GM12878 (cell line): ENCODE measurements at regions not wholly inside any gene's neighbourhood (a gene's known extent, or its start where the extent isn't known, plus 50 kb on each side); places are given as distances from the start of the nearest gene placed in this dataset.

Experiments
- ATAC-seq: fragments of 200-7000 bp; cut with Tn5 transposase; 3 replicates; pipeline ENCODE4 v1.9.1; 2020; ENCODE audit warnings: mild to moderate bottlenecking, moderate library complexity
- BruUV-seq: library from RNA; stranded (reverse); fragments of 400-500 nt; replicated peaks from 2 replicates; lab custom pipeline; 2021; lab: Mats Ljungman, UMichigan
- CTCF ChIA-PET: fragments of 300-600 bp; sonication (Branson Sonifier 250); formaldehyde crosslinking; extraction: SDS; loops from one replicate; lab custom pipeline; 2021; ENCODE audit warnings: inconsistent platforms; lab: Yijun Ruan, JAX
- POLR2A ChIA-PET: fragments of 350-600 bp; formaldehyde crosslinking; extraction: SDS; loops from one replicate; lab custom pipeline; 2021; ENCODE audit warnings: inconsistent platforms; lab: Charles Lee
- RAD21 ChIA-PET: fragments of 300-600 bp; sonication (Branson Sonifier 250); formaldehyde crosslinking; loops from one replicate; lab custom pipeline; 2023; ENCODE audit warnings: antibody characterized with exemption; ENCODE audit not compliant: unreplicated experiment; lab: Charles Lee
- SMC1A ChIA-PET: fragments of 300-600 bp; sonication (Branson Sonifier 250); formaldehyde crosslinking; loops from one replicate; lab custom pipeline; 2023; ENCODE audit not compliant: unreplicated experiment, uncharacterized antibody; lab: Charles Lee
- DNase-seq: peaks from one replicate; pipeline ENCODE4 v3.0.0-alpha.2; 2011; ENCODE audit warnings: low read depth, low spot score
- FAIRE-seq: peaks from 3 replicates; lab custom pipeline; 2011; peaks lifted over from hg19 to GRCh38; lab: Jason Lieb, UNC
- H2AFZ ChIP-seq: 2 replicates; pipeline ENCODE4 v1.6.0; 2011; ENCODE audit warnings: low read depth, low read length, control low read depth; ENCODE audit not compliant: control insufficient read depth
- H3K27ac ChIP-seq: 2 replicates; pipeline ENCODE4 v1.5.1; 2011; ENCODE audit warnings: control low read depth; ENCODE audit not compliant: control insufficient read depth, insufficient read depth
- H3K27me3 ChIP-seq, 2 experiments: replicated peaks in 1 of 2; 2 replicates each; pipeline versions ENCODE4 v1.6.0 to v1.6.1; 2011; ENCODE audit warnings: low read length in 1 of 2; ENCODE audit not compliant: control insufficient read depth in 2 of 2, insufficient read depth in 2 of 2
- H3K36me3 ChIP-seq, 2 experiments: 2 replicates each; pipeline ENCODE4 v1.5.1; 2011; ENCODE audit warnings: low read length in 1 of 2; ENCODE audit not compliant: control insufficient read depth in 2 of 2, insufficient read depth in 2 of 2
- H3K4me1 ChIP-seq: 2 replicates; pipeline ENCODE4 v1.6.1; 2011; ENCODE audit warnings: mild to moderate bottlenecking, low read length, moderate library complexity, mixed read lengths; ENCODE audit not compliant: control insufficient read depth, insufficient read depth
- H3K4me2 ChIP-seq: 2 replicates; pipeline ENCODE4 v1.6.0; 2011; ENCODE audit warnings: control low read depth; ENCODE audit not compliant: control insufficient read depth, insufficient read depth
- H3K4me3 ChIP-seq: fragments of 200-600 bp; sonication (generic); 2 replicates; pipeline ENCODE4 v1.5.1; 2016
- H3K79me2 ChIP-seq: 2 replicates; pipeline ENCODE4 v1.6.0; 2011; ENCODE audit warnings: low read length; ENCODE audit not compliant: control insufficient read depth, insufficient read depth
- H3K9ac ChIP-seq: 2 replicates; pipeline ENCODE4 v1.8.0; 2011; ENCODE audit warnings: low read length, control low read depth, mixed read lengths; ENCODE audit not compliant: control insufficient read depth, insufficient read depth
- H3K9me3 ChIP-seq: replicated peaks from 3 replicates; pipeline ENCODE4 v1.5.1; 2011; ENCODE audit warnings: mild to moderate bottlenecking, low read length; ENCODE audit not compliant: control insufficient read depth, insufficient read depth
- H4K20me1 ChIP-seq: 2 replicates; pipeline ENCODE4 v1.6.0; 2011; ENCODE audit not compliant: control insufficient read depth, insufficient read depth
- EP300 ChIP-seq, 2 experiments: fragments of 150-350 bp in 1 of 2; IDR thresholded peaks; 2 replicates each; pipeline ENCODE4 v1.6.1; 2011 to 2012; ENCODE audit warnings: low read depth in 2 of 2, low read length in 2 of 2, borderline replicate concordance in 1 of 2, improper control_type of control experiment in 1 of 2, inconsistent platforms in 1 of 2; ENCODE audit not compliant: control insufficient read depth in 1 of 2
- IRF3 ChIP-seq: fragments of 450-650 bp; IDR thresholded peaks from 2 replicates; pipeline ENCODE4 v1.6.1; 2014; ENCODE audit warnings: mild to moderate bottlenecking
- NFYB ChIP-seq: IDR thresholded peaks from 2 replicates; pipeline ENCODE4 v1.6.1; 2011; ENCODE audit warnings: low read depth, mild to moderate bottlenecking, low read length, improper control_type of control experiment, moderate library complexity; ENCODE audit not compliant: insufficient read depth
- PAX8 ChIP-seq: fragments of 450-650 bp; IDR thresholded peaks from 2 replicates; pipeline ENCODE4 v1.6.1; 2017; ENCODE audit warnings: mild to moderate bottlenecking, moderate library complexity
- RBBP5 ChIP-seq: fragments of 200-600 bp; sonication (generic); conservative IDR thresholded peaks from 2 replicates; pipeline ENCODE4 v1.6.1; 2016
- SIN3A ChIP-seq: IDR thresholded peaks from 2 replicates; pipeline ENCODE4 v1.6.1; 2012; ENCODE audit warnings: low read depth, low read length, improper control_type of control experiment
- SMC3 ChIP-seq: IDR thresholded peaks from 2 replicates; pipeline ENCODE4 v1.6.1; 2011; ENCODE audit warnings: low read length, improper control_type of control experiment, borderline replicate concordance
- STAT1 ChIP-seq: fragments of 450-650 bp; conservative IDR thresholded peaks from 2 replicates; pipeline ENCODE4 v1.6.1; 2014; ENCODE audit warnings: antibody characterized with exemption, mild to moderate bottlenecking
- ZBTB40 ChIP-seq: fragments of 450-650 bp; IDR thresholded peaks from 2 replicates; pipeline ENCODE4 v1.6.1; 2016; ENCODE audit warnings: mild to moderate bottlenecking, moderate library complexity, borderline replicate concordance
- ZNF207 ChIP-seq: fragments of 450-650 bp; IDR thresholded peaks from 2 replicates; pipeline ENCODE4 v1.6.1; 2014; ENCODE audit warnings: antibody characterized with exemption, mild to moderate bottlenecking, borderline replicate concordance
- ZNF24 ChIP-seq: fragments of 450-650 bp; IDR thresholded peaks from 2 replicates; pipeline ENCODE4 v1.6.1; 2017; ENCODE audit warnings: antibody characterized with exemption, mild to moderate bottlenecking
- WGBS: methylation state at CpG from one replicate; pipeline ENCODE4 v1.1.6; 2016; ENCODE audit warnings: low lambda C conversion rate; ENCODE audit not compliant: insufficient replicate concordance, insufficient coverage; ENCODE audit errors: missing lambda C conversion rate; 5-methylcytosine and 5-hydroxymethylcytosine counted together
- in situ Hi-C: fragments of 300-500 bp; cut with MboI; formaldehyde crosslinking; loops from 9 replicates; pipeline ENCODE4 v1.14.3; 2018; ENCODE audit warnings: mixed read lengths
- intact Hi-C: fragments of 100-400 bp; cut with micrococcal nuclease; formaldehyde crosslinking; loops from one replicate; pipeline ENCODE4 v1.14.2; 2022; ENCODE audit not compliant: unreplicated experiment

- ATAC-seq = no peak
- POLR2A ChIA-PET = interaction anchor here (1.8 kb wide), 1 partner anchor 19 kb away, joined by 6 read pairs; no protein-coding TSS in a partner anchor
- RAD21 ChIA-PET = no interaction called here
- no peak overlapping the region for H3K27ac ChIP-seq
- no peaks in the 10 kb centered on the region; the same call in 2 of the 3 replicates for H3K9me3 ChIP-seq
- no peak for TF ChIP-seq IRF3
- TF ChIP-seq NFYB = no peak
- TF ChIP-seq EP300 (IDR thresholded peaks at IDR 0.05; ENCODE audit: borderline replicate concordance in 1 of 2, control insufficient read depth in 1 of 2, low read depth in 2 of 2, low read length in 2 of 2) = no peak
- TF ChIP-seq STAT1 = no peak
- TF ChIP-seq ZBTB40 = no peak
- TF ChIP-seq SMC3 = no peak
- TF ChIP-seq RBBP5 = no peak
- TF ChIP-seq PAX8 = no peak
- no peak for TF ChIP-seq ZNF24
- no peak for TF ChIP-seq SIN3A
- TF ChIP-seq ZNF207 = no peak
- TF ChIP-seq, all 136 proteins: peak for 0
- H3K4me3 ChIP-seq = no peak overlapping the region
- WGBS = 0% methylated on average over 1 of the region's 1 CpG
- ChIA-PET SMC1A (interaction anchor here (0.8 kb wide), 1 partner anchor 73 kb away, joined by 3 read pairs; no protein-coding TSS in a partner anchor), CTCF (no interaction called here)
- H3K4me2 ChIP-seq = no peak overlapping the region
- H3K79me2 ChIP-seq = no peaks in the 10 kb centered on the region
- no peak overlapping the region for H3K9ac ChIP-seq
- no peaks in the 10 kb centered on the region for H3K27me3 ChIP-seq
- in situ Hi-C loops (no loop called here), intact Hi-C loops (no loop called here)
- DNase-seq = no peak
- no TSS peak for BruUV-seq
- no peaks in the 10 kb centered on the region for H3K36me3 ChIP-seq
- no peaks in the 10 kb centered on the region for H3K4me1 ChIP-seq
- no peak overlapping the region for H2AFZ ChIP-seq
- FAIRE-seq = peak; percentile 7
- no peaks in the 10 kb centered on the region for H4K20me1 ChIP-seq
Observed at GRCh38 chr12:33587354-33587753, 147.7 kb upstream of the SYT10 start.
